HG03460 (cell line): ENCODE measurements at regions not wholly inside any gene's neighbourhood (a gene's known extent, or its start where the extent isn't known, plus 50 kb on each side); places are given as distances from the start of the nearest gene placed in this dataset.

Source experiments
- ATAC-seq: cut with Tn5 transposase; IDR thresholded peaks from one replicate; pipeline ENCODE4 v1.9.1; 2021; ENCODE audit not compliant: unreplicated experiment

- no peak for ATAC-seq
These were observed 200.8 kb upstream of the HMGA2 start for GRCh38 chr12:65623507-65623906.

DNA sequence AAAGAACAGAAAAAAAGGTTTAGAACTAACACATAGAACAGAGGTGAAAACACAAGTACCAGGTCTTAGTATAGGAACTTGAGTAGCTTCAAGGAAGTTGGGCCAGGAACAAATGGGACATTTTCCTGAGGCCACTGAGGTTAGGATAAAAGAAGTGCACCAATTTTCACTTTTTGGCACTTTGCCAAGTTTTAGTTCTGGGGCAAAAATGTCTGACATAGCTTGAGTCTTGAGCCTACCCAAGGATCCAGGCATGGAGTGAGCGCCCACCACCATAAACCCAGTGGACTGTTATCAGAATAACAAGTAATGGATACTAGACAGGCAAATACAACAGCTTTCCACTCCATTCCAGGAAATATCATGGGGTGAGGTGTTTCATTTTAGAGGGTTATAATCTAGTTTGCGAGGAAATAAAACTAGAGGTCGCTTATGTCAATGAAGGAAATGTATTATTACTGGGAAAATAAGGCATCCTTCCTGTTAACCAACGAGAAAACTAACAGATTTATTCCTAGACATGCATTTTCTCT is 199.7 kb upstream of the HMGA2 start:
- ATAC-seq = no peak

DNA sequence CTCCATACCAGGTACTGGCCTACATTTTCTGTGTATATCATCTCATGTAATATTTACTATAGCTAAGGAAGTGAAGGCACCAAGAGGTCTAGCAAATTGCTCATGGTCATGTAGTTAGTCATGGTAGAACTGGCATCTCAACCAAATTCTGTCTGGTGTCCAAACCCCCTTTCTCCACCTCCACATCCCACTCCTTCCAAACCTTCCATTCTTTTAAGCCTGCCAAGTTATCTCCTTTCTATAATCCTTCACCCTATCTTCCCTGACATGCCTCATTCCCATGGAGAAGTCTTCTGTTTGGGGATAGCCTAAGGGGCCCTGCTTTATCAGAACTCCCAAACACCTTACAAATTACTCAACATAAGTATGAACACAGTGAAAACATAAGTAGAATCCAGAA is 196.2 kb upstream of the HMGA2 start:
- ATAC-seq = no peak

DNA sequence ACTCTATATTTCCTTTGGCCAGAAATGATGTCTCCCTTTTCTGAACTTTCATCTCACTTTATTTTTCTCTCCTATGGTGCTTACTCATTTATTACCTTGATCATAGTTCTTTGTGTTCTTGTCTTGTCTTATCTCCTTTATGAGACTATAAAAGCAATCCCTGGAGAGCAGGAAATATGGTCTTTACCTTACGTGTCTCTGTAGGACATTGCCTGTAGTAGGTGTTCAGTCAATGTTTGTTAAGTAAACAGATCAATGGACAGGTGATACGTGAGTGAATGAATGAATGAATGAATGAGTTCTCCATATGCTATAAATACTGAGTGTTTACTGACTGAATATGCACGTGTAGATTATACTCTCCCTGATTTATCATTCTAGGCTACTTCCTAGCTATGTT is 193.7 kb upstream of the HMGA2 start:
- no peak for ATAC-seq

DNA sequence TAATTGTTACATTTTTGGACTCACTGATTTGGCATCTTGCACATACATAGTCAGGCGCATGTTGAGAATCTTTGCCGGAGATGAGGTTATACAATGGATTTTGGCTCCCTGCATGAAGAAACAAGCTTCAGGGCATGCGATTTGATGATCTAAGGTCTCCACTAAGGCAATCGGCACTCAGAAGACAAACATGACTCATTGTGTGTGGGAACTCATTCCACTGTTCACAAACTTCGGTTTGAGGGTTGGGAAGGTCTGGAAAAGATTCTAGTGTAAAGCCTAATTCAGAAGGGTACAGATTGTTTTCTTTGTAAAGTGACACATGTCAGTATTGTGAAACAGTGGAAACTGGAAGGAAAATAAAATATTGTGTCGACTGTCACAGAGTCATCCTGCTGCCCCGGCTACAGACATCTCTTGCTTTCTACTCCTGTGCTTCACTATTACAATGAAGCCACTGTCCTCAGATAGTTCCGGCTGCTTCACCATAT is 192.6 kb upstream of the HMGA2 start:
- ATAC-seq = no peak

GRCh38 chr12:65632131-65632855 is 192.0 kb upstream of the HMGA2 start:
- ATAC-seq = no peak

GRCh38 chr12:65634061-65634460 is 190.2 kb upstream of the HMGA2 start:
- ATAC-seq = no peak

DNA sequence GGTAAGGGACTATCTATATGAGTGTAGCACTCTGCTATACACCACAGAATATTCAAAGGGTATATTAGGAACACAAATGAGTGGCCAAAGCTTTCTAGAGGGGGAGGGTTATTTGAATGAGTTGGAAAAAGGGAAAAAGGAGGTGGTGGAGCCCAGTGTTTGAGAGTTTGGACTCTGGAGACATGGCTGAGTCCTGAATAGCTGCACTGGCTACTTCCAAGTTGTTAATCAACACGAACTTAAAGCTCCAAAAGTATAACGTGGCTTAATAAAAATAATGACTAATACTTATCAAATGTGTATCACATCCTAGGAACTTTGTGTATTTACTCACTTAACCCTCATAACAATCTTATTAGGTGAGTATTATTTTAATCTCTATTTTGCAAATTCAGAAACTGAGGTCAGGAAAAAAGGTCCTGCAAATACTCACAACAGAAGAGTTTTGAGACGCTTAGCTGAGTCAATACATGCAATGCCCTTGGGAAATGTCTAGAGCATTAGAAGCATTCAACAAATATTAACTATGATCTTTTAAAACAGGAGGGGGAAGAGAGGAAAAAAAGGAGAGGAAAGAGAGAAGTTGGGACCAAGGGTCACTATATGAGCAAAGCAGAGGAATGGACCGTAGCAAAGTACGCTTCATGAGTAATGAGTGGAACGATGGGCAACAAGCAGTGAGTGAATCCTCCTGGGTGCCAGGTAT is 189.5 kb upstream of the HMGA2 start:
- ATAC-seq = no peak

GRCh38 chr12:65636436-65636835 is 187.8 kb upstream of the HMGA2 start:
- no peak for ATAC-seq

DNA sequence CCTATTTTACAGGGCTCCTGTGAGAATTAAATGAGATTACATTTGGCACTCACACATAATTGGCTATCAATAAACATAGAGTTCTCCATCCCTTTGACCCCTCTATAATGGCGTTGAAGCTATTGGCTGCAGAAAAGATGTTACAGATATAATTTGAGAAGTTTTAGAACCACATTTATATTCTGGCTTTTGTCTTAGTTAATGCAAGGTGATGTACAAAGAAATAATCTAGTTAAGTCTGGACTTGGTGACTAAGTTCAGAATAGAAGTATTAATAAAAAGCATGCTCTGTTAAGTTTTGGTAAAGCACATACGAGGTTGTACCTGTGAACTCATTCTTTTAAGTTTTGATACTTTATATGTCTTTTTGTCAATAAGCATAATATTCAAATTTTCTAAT is 187.1 kb upstream of the HMGA2 start:
- ATAC-seq = no peak

DNA sequence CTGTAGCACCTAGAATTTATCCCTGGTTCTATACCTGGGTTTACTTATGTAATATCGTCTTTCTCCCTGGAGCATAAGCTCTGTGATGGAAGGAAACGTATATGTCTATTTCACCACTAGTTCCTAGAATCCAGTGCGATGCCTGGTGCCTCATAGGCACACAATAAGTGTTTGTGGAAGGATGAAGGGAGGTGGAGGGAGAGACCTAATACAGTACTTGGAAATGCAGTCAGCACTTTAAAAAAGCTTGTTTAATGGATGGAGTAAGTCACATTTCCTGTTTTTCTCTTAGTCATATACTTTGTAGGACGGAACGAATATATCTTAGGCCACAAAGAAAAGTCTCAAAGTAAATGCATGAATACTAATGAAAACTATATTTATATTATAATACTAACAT is 186.5 kb upstream of the HMGA2 start:
- no peak for ATAC-seq

GRCh38 chr12:65638324-65638723 is 186.0 kb upstream of the HMGA2 start:
- no peak for ATAC-seq

GRCh38 chr12:65640489-65640901 is 183.8 kb upstream of the HMGA2 start:
- ATAC-seq = no peak

DNA sequence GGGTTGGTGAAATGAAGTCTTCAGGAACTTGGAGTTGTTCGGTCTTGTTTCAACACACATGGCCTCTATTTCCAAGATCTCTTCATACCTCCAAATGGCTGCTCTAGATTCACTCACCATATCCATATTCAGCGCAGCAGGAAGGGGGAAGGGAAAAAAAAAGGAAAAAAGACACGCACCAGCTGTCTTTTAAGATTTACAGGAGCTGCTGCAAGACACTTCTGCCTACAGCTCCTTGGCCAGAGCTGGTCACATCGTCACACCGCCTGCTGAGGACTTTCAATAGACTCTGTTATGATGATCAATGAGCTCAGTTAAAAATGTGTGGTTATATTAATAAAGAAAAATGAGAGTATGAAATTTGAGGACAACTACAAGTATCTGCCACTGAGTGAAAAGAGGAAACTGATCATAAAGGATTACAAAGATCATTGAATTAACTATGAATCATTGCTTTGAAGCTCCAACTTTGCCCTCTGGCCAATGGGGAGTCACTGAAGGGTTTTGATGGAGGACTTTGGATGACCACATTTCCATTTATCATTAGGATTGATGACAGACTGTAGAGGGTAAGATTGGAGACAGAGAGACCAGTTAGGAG is 182.1 kb upstream of the HMGA2 start:
- ATAC-seq = no peak

GRCh38 chr12:65643171-65643570 is 181.1 kb upstream of the HMGA2 start:
- ATAC-seq = no peak

GRCh38 chr12:65643595-65644386 is 180.5 kb upstream of the HMGA2 start:
- ATAC-seq = no peak

DNA sequence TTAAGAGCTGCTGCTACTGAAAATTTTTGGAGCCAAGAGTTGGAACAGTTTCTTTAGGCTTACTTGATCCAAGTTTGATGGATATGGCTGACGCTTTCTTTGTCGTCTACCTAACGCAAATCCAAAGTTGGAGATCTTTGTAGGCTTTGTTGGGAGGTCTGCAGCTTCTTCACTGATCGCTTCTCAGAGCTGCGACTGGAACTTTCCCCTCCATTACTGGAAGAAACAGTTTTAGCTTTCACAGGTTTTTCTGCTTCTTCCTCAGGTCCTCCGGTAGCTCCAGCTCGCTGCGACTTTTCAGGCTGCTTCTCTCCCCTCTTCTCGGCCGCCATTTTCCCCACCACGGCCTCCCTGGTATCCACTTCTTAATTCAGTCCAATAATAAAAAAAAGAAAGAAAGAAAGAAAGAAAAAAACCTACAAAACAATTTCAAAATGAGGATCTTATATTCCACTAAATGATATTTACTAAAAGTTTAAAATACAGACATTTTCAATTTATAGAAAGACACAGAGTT is 178.1 kb upstream of the HMGA2 start:
- no peak for ATAC-seq

GRCh38 chr12:65647074-65647473 is 177.2 kb upstream of the HMGA2 start:
- ATAC-seq = no peak

GRCh38 chr12:65648461-65648860 is 175.8 kb upstream of the HMGA2 start:
- ATAC-seq = no peak

GRCh38 chr12:65649126-65649525 is 175.2 kb upstream of the HMGA2 start:
- ATAC-seq = no peak

DNA sequence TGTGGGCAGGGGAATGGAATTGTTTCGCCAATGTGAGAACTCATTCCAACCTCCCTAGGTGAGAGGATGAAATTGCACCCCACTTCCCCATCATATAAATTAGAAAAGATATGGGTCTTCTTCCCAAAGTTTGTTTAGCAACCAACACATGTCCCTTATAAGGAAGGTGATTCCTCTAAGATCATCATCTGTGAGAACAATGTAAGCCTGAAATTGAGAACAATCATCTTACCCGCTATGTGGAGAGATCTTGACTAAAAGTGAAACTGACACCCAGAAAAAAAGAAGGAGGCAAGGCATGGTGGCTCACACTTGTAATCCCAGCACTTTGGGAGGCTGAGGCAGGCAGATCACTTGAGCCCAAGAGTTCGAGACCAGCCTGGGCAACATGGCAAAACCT is 173.2 kb upstream of the HMGA2 start:
- ATAC-seq = no peak
